ENCODE measurements at regions not wholly inside any gene's neighbourhood (a gene's known extent, or its start where the extent isn't known, plus 50 kb on each side); places are given as distances from the start of the nearest gene placed in this dataset.

- intact Hi-C loops (cut with DNase I) = no loop called here
- 58 to 66% methylated on average over 10 of the region's 10 CpGs for WGBS, 2 donors
These were observed 139.5 kb downstream of the PFKFB3 start for GRCh38 chr10:6342096-6342685.

GRCh38 chr10:6343305-6344010, 140.7 kb downstream of the PFKFB3 start:
- TF ChIP-seq CTCF (IDR thresholded peaks at IDR 0.05) (no peak), POLR2A (IDR thresholded peaks at IDR 0.05) (no peak)
- Histone ChIP-seq H3K4me3 (replicated peaks in 1 of 3) (no peak overlapping the region), H3K9me3 (no peaks in the 10 kb centered on the region), H3K4me1 (peaks cover 0 to 12% of the 10 kb centered on the region in 2 donors), H3K27me3 (no peaks in the 10 kb centered on the region), H3K36me3 (no peaks in the 10 kb centered on the region), H3K27ac (no peak overlapping the region)
- intact Hi-C loops (cut with DNase I) = no loop called here
- no peak for DNase-seq
- WGBS, 2 donors = 89 to 95% methylated on average over 5 to 7 of the region's 7 CpGs

More at GRCh38 chr10:6342096-6342685, 139.5 kb downstream of the PFKFB3 start:
- Histone ChIP-seq H3K36me3 (no peaks in the 10 kb centered on the region), H3K4me3 (replicated peaks in 1 of 3) (no peak overlapping the region), H3K27me3 (no peaks in the 10 kb centered on the region), H3K4me1 (peaks cover 0 to 3% of the 10 kb centered on the region in 2 donors), H3K27ac (no peak overlapping the region), H3K9me3 (no peaks in the 10 kb centered on the region)
- no peak for DNase-seq
- TF ChIP-seq CTCF (IDR thresholded peaks at IDR 0.05) = no peak
- no peak for TF ChIP-seq POLR2A (IDR thresholded peaks at IDR 0.05)

GRCh38 chr10:6345404-6345803, 142.7 kb downstream of the PFKFB3 start:
- TF ChIP-seq CTCF (IDR thresholded peaks at IDR 0.05) (no peak), POLR2A (IDR thresholded peaks at IDR 0.05) (no peak)
- intact Hi-C loops (cut with DNase I) = no loop called here
- Histone ChIP-seq H3K4me1 (peaks cover 0 to 12% of the 10 kb centered on the region in 2 donors), H3K9me3 (no peaks in the 10 kb centered on the region), H3K4me3 (replicated peaks in 1 of 3) (no peak overlapping the region), H3K27me3 (no peaks in the 10 kb centered on the region), H3K27ac (no peak overlapping the region), H3K36me3 (no peaks in the 10 kb centered on the region)
- no peak for DNase-seq
- 87 to 95% methylated on average over 1 of the region's 1 CpG for WGBS, 2 donors

- no peak overlapping the region for H3K27ac ChIP-seq
- no peaks in the 10 kb centered on the region for H3K9me3 ChIP-seq
- TF ChIP-seq CTCF (IDR thresholded peaks at IDR 0.05) = no peak
- no peak for TF ChIP-seq POLR2A (IDR thresholded peaks at IDR 0.05)
- no peaks in the 10 kb centered on the region for H3K27me3 ChIP-seq
- peaks cover 0 to 12% of the 10 kb centered on the region in 2 donors for H3K4me1 ChIP-seq
- 94 to 95% methylated on average over 2 of the region's 2 CpGs for WGBS, 2 donors
- no peaks in the 10 kb centered on the region for H3K36me3 ChIP-seq
- H3K4me3 ChIP-seq (replicated peaks in 1 of 3) = no peak overlapping the region
- intact Hi-C loops (cut with DNase I) = no loop called here
- no peak for DNase-seq
These were observed 143.9 kb downstream of the PFKFB3 start for GRCh38 chr10:6346631-6347030.

- 64 to 77% methylated on average over 12 to 13 of the region's 13 CpGs for WGBS, 2 donors
- intact Hi-C loops (cut with DNase I) = no loop called here
- H3K27ac ChIP-seq = peak overlapping the region in 2 of 3 donors; percentile 30 to 33
- H3K27me3 ChIP-seq = no peaks in the 10 kb centered on the region
- H3K4me1 ChIP-seq = peaks cover 0 to 12% of the 10 kb centered on the region in 2 donors
- peak in 1 of 2 donors; percentile 13 for DNase-seq
- TF ChIP-seq POLR2A (IDR thresholded peaks at IDR 0.05) = no peak
- no peak for TF ChIP-seq CTCF (IDR thresholded peaks at IDR 0.05)
- H3K9me3 ChIP-seq = no peaks in the 10 kb centered on the region
- H3K36me3 ChIP-seq = no peaks in the 10 kb centered on the region
- no peak overlapping the region for H3K4me3 ChIP-seq (replicated peaks in 1 of 3)
These were observed 144.7 kb downstream of the PFKFB3 start for GRCh38 chr10:6347391-6347951.
